K562 (cell line): ENCODE measurements at regions not wholly inside any gene's neighbourhood (a gene's known extent, or its start where the extent isn't known, plus 50 kb on each side); places are given as distances from the start of the nearest gene placed in this dataset.

Experiments used
- ADNP ChIP-seq: fragments of 200-800 bp; sonication (Bioruptor generic); IDR thresholded peaks from 2 replicates; pipeline ENCODE4 v1.6.1; 2016; ENCODE audit warnings: missing genetic modification characterization, missing compliant biosample characterization
- ARHGAP35 ChIP-seq: fragments of 450-650 bp; IDR thresholded peaks from 2 replicates; pipeline ENCODE4 v1.6.1; 2018; ENCODE audit not compliant: partially characterized antibody
- FOXJ2 ChIP-seq: fragments of 200-800 bp; sonication (Bioruptor generic); IDR thresholded peaks from 2 replicates; pipeline ENCODE4 v1.6.1; 2016; ENCODE audit warnings: missing genetic modification characterization, missing compliant biosample characterization
- GABPA ChIP-seq: fragments of 200-800 bp; sonication (Bioruptor generic); conservative IDR thresholded peaks from 2 replicates; pipeline ENCODE4 v1.6.1; 2016; ENCODE audit warnings: low read depth, missing genetic modification characterization, missing compliant biosample characterization
- ILK ChIP-seq: fragments of 450-650 bp; IDR thresholded peaks from 2 replicates; pipeline ENCODE4 v1.6.1; 2016; ENCODE audit warnings: missing genetic modification characterization, low read depth, mild to moderate bottlenecking, missing compliant biosample characterization, moderate library complexity, borderline replicate concordance
- MAFG ChIP-seq: fragments of 450-650 bp; conservative IDR thresholded peaks from 2 replicates; pipeline ENCODE4 v1.6.1; 2016; ENCODE audit warnings: missing genetic modification characterization, missing compliant biosample characterization
- MCM3 ChIP-seq: fragments of 450-650 bp; IDR thresholded peaks from 2 replicates; pipeline ENCODE4 v1.6.1; 2016
- NCOA6 ChIP-seq: fragments of 450-650 bp; IDR thresholded peaks from 2 replicates; pipeline ENCODE4 v1.6.1; 2017; ENCODE audit warnings: mild to moderate bottlenecking
- RUNX1 ChIP-seq: sonication (generic); IDR thresholded peaks from 2 replicates; pipeline ENCODE4 v1.6.1; 2016; ENCODE audit warnings: antibody characterized with exemption, low read depth
- SAP30 ChIP-seq: fragments of 200-600 bp; sonication (generic); IDR thresholded peaks from 2 replicates; pipeline ENCODE4 v1.6.1; 2012; ENCODE audit warnings: borderline replicate concordance, low read depth, mild to moderate bottlenecking, moderate library complexity, low read length, control low read depth, inconsistent platforms; ENCODE audit not compliant: insufficient read depth, poor library complexity, severe bottlenecking
- SMAD4 ChIP-seq: fragments of 250-450 bp; sonication (Bioruptor Pico); conservative IDR thresholded peaks from 2 replicates; pipeline ENCODE4 v1.8.0; 2021; ENCODE audit warnings: inconsistent platforms, mild to moderate bottlenecking, moderate library complexity
- TCFL5 ChIP-seq: fragments of 250-450 bp; sonication (Bioruptor Pico); conservative IDR thresholded peaks from 2 replicates; pipeline ENCODE4 v1.6.1; 2021; ENCODE audit warnings: mild to moderate bottlenecking, moderate library complexity, matching md5 sums
- ZC3H4 ChIP-seq: sonication (generic); formaldehyde crosslinking; IDR thresholded peaks from 2 replicates; pipeline ENCODE4 v1.9.0; 2021; ENCODE audit warnings: missing genetic modification reagents, borderline replicate concordance
- ZKSCAN8 ChIP-seq: fragments of 200-800 bp; sonication (Bioruptor generic); IDR thresholded peaks from 2 replicates; pipeline ENCODE4 v1.6.1; 2016; ENCODE audit warnings: missing genetic modification characterization, missing compliant biosample characterization
- ZNF224 ChIP-seq: sonication (generic); formaldehyde crosslinking; IDR thresholded peaks from 2 replicates; pipeline ENCODE4 v1.8.0; 2022; ENCODE audit warnings: mild to moderate bottlenecking, missing genetic modification reagents
- ZNF384 ChIP-seq: IDR thresholded peaks from 2 replicates; pipeline ENCODE4 v1.6.1; 2012; ENCODE audit warnings: low read depth, low read length, improper control_type of control experiment
- ZNF431 ChIP-seq: sonication (generic); formaldehyde crosslinking; IDR thresholded peaks from 2 replicates; pipeline ENCODE4 v1.8.0; 2022; ENCODE audit warnings: mild to moderate bottlenecking, missing genetic modification reagents
- ZNF77 ChIP-seq: fragments of 250-450 bp; sonication (Bioruptor Pico); IDR thresholded peaks from 2 replicates; pipeline ENCODE4 v1.5.0; 2020
- ZZZ3 ChIP-seq: fragments of 450-650 bp; IDR thresholded peaks from 2 replicates; pipeline ENCODE4 v1.6.1; 2016; ENCODE audit warnings: antibody characterized with exemption, mild to moderate bottlenecking, moderate library complexity
- TF ChIP-seq, protein P1 (sequence below): sonication (generic); formaldehyde crosslinking; IDR thresholded peaks from 2 replicates; pipeline ENCODE4 v1.8.0; 2022; ENCODE audit warnings: mild to moderate bottlenecking, missing genetic modification reagents
- TF ChIP-seq, protein P2 (sequence below): fragments of 450-650 bp; IDR thresholded peaks from one replicate; pipeline ENCODE4 v1.6.1; 2018; ENCODE audit warnings: mild to moderate bottlenecking, moderate library complexity; ENCODE audit not compliant: partially characterized antibody
- TF ChIP-seq, protein P3 (sequence below): fragments of 250-450 bp; sonication (Bioruptor Pico); IDR thresholded peaks from 2 replicates; pipeline ENCODE4 v1.4.0; 2020; ENCODE audit warnings: mild to moderate bottlenecking, moderate library complexity
- TF ChIP-seq, protein P4 (sequence below): fragments of 250-450 bp; sonication (Bioruptor Pico); IDR thresholded peaks from 2 replicates; pipeline ENCODE4 v1.8.0; 2021; ENCODE audit warnings: mild to moderate bottlenecking, moderate library complexity

DNA sequence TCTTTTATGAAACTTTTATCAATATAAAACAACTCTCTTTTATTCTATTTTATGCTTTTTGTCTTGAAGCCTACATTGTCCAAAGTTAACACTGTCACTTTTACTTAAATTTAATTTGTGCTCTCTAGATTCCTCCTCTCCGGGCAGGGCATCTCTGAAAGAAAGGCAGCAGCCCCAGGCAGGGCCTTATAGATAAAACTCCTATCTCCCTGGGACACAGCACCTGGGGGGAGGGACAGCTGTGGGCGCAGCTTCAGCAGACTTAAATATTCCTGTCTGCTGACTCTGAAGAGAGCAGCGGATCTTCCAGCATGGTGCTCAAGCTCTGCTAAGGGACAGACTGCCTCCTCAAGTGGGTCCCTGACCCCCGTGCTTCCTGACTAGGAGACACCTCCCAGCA, 447.7 kb upstream of the FANCL start (continued):
- no peak for TF ChIP-seq ZNF77 (CRISPR knock-in tag)
- no peak for TF ChIP-seq ZNF224 (CRISPR knock-in tag)
- no peak for TF ChIP-seq TCFL5
- TF ChIP-seq, protein P1, sequence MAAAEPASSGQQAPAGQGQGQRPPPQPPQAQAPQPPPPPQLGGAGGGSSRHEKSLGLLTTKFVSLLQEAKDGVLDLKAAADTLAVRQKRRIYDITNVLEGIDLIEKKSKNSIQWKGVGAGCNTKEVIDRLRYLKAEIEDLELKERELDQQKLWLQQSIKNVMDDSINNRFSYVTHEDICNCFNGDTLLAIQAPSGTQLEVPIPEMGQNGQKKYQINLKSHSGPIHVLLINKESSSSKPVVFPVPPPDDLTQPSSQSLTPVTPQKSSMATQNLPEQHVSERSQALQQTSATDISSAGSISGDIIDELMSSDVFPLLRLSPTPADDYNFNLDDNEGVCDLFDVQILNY (CRISPR knock-in tag): no peak
- TF ChIP-seq ILK (tag): no peak
- TF ChIP-seq SAP30: no peak
- TF ChIP-seq, protein P2, sequence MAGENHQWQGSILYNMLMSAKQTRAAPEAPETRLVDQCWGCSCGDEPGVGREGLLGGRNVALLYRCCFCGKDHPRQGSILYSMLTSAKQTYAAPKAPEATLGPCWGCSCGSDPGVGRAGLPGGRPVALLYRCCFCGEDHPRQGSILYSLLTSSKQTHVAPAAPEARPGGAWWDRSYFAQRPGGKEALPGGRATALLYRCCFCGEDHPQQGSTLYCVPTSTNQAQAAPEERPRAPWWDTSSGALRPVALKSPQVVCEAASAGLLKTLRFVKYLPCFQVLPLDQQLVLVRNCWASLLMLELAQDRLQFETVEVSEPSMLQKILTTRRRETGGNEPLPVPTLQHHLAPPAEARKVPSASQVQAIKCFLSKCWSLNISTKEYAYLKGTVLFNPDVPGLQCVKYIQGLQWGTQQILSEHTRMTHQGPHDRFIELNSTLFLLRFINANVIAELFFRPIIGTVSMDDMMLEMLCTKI: no peak
- no peak for TF ChIP-seq NCOA6
- no peak for TF ChIP-seq ADNP (tag)
- TF ChIP-seq MAFG (tag): no peak
- no peak for TF ChIP-seq GABPA (tag)
- TF ChIP-seq ZC3H4 (CRISPR knock-in tag): no peak
- TF ChIP-seq RUNX1: no peak
- TF ChIP-seq FOXJ2 (tag): no peak
- TF ChIP-seq, protein P3, sequence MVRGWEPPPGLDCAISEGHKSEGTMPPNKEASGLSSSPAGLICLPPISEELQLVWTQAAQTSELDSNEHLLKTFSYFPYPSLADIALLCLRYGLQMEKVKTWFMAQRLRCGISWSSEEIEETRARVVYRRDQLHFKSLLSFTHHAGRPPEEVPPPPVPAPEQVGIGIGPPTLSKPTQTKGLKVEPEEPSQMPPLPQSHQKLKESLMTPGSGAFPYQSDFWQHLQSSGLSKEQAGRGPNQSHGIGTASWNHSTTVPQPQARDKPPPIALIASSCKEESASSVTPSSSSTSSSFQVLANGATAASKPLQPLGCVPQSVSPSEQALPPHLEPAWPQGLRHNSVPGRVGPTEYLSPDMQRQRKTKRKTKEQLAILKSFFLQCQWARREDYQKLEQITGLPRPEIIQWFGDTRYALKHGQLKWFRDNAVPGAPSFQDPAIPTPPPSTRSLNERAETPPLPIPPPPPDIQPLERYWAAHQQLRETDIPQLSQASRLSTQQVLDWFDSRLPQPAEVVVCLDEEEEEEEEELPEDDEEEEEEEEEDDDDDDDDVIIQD (CRISPR knock-in tag): no peak
- no peak for TF ChIP-seq ARHGAP35
- no peak for TF ChIP-seq ZZZ3
- no peak for TF ChIP-seq ZNF384
- peak; percentile 82 for TF ChIP-seq SMAD4 (CRISPR knock-in tag)
- TF ChIP-seq, protein P4, sequence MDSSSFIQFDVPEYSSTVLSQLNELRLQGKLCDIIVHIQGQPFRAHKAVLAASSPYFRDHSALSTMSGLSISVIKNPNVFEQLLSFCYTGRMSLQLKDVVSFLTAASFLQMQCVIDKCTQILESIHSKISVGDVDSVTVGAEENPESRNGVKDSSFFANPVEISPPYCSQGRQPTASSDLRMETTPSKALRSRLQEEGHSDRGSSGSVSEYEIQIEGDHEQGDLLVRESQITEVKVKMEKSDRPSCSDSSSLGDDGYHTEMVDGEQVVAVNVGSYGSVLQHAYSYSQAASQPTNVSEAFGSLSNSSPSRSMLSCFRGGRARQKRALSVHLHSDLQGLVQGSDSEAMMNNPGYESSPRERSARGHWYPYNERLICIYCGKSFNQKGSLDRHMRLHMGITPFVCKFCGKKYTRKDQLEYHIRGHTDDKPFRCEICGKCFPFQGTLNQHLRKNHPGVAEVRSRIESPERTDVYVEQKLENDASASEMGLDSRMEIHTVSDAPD (CRISPR knock-in tag): no peak
- TF ChIP-seq ZNF431 (CRISPR knock-in tag): no peak
- TF ChIP-seq ZKSCAN8 (CRISPR knock-in tag): no peak
- no peak for TF ChIP-seq MCM3
